ENCODE measurements at regions not wholly inside any gene's neighbourhood (a gene's known extent, or its start where the extent isn't known, plus 50 kb on each side); places are given as distances from the start of the nearest gene placed in this dataset.

DNA sequence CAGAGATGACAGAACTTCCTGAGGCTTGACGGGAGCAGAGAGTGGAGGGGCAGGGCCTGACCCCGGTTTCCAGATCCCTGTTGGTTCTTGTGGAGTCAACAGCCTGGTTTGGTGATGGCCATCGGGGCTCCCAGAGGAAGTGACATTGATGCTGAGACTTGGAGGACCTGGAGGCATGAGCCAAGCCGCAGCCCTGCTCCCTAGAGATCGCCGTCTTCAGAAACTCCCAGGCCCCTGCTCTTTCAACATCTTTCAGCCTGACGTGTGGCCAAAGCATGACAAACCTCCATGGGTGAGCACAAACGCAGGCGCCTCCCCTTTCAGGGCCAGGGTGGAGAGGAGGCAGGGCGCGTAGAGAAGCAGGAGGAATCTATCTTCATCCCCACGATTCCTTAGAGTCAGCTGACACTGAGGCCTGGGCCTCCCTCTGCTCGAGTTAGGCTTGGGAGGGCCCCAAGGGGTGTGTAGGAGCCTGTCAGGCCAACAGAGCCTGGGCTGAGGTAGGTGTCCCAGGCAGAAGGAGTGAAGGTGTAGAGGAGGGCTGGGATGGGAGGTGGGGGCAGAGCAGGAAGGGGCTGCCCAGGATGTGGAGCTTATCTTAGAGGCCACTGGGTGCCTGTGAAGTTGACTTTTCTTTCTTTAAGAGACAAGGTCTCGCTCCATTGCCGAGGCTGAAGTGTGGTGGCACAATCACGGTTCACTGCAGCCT is 56.1 kb upstream of the MED9 start:
- Histone ChIP-seq H3K27ac (ENCODE audit: insufficient read depth, low read length) (peak overlapping the region; percentile 75), H3K4me1 (ENCODE audit: control insufficient read depth, extremely low read depth, insufficient read depth, low read length) (peaks cover 8% of the 10 kb centered on the region), H4K20me1 (ENCODE audit: control insufficient read depth, extremely low read depth, insufficient read depth, low read length) (no peaks in the 10 kb centered on the region), H2AFZ (ENCODE audit: low read length) (peak overlapping the region; percentile 16), H3K4me2 (ENCODE audit: extremely low read depth, insufficient read depth, low read length) (no peak overlapping the region), H3K79me2 (ENCODE audit: control insufficient read depth, insufficient read depth, low read length) (no peaks in the 10 kb centered on the region), H3K9ac (ENCODE audit: insufficient read depth, low read length) (peak overlapping the region; percentile 33), H3K36me3 (ENCODE audit: control insufficient read depth, insufficient read depth, low read length) (no peaks in the 10 kb centered on the region), H3K27me3 (ENCODE audit: control insufficient read depth, insufficient read depth, low read length) (no peaks in the 10 kb centered on the region), H3K9me3 (ENCODE audit: control insufficient read depth, insufficient read depth, low read depth, low read length) (no peaks in the 10 kb centered on the region), H3K4me3 (replicated peaks in 1 of 4; ENCODE audit: control extremely low read depth in 1 of 4, insufficient read depth in 1 of 4, low read depth in 3 of 4, low read length in 4 of 4) (no peak overlapping the region)
- TF ChIP-seq, protein P1, sequence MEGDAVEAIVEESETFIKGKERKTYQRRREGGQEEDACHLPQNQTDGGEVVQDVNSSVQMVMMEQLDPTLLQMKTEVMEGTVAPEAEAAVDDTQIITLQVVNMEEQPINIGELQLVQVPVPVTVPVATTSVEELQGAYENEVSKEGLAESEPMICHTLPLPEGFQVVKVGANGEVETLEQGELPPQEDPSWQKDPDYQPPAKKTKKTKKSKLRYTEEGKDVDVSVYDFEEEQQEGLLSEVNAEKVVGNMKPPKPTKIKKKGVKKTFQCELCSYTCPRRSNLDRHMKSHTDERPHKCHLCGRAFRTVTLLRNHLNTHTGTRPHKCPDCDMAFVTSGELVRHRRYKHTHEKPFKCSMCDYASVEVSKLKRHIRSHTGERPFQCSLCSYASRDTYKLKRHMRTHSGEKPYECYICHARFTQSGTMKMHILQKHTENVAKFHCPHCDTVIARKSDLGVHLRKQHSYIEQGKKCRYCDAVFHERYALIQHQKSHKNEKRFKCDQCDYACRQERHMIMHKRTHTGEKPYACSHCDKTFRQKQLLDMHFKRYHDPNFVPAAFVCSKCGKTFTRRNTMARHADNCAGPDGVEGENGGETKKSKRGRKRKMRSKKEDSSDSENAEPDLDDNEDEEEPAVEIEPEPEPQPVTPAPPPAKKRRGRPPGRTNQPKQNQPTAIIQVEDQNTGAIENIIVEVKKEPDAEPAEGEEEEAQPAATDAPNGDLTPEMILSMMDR (conservative IDR thresholded peaks at IDR 0.05 in 1 of 2, IDR thresholded peaks at IDR 0.05 in 1 of 2; ENCODE audit: low read depth in 1 of 2, low read length in 2 of 2), result no peak
- no peak for TF ChIP-seq EZH2 (IDR thresholded peaks at IDR 0.05; ENCODE audit: low read length, missing control alignments)
- DNase-seq (ENCODE audit: low read depth in 2 of 2), result peak in 1 of 2 donors; percentile 63

DNA sequence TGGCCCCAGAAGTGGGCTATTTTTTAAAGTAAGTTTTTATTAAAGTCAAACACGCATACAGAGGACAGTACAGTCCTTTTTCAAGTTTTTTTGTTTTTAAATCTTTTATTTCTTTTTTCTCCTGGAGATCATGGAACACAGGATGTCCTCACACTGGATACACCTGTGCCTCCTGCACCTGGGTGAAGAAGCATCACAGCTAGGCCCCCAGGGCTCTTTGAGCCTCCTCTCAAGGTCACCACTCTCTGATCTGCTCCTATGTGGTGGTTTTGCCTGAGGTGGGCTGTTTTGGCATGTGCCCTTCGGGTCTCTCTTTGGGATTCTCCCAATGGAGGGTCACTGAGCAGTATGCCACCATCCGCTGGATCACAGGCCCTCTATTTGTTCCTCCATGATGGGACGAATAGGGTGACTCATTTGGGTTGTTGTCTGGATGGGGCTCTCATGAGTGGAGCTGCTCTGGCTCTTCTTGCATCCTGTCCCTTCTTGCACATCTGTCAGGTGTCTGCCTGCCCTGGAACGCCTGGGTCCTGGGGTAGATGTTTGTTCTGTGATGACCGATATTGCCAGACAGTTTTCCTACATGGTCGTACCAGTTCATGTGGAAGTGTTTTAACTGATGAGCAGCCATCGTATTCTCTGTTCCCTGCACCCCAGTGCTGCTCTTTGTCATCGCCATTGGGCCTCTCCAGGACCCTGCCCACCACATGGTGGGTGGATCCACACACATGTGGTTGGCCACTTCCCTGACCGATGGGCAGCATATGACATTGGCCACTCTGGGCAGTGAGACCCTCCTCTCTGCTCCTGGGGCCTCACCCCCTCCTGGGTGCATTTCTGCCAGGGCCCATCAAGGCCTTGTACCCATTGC is 55.2 kb upstream of the MED9 start:
- peaks cover 3% of the 10 kb centered on the region for H3K27me3 ChIP-seq (ENCODE audit: control insufficient read depth, insufficient read depth, low read length)
- H3K9me3 ChIP-seq (ENCODE audit: control insufficient read depth, insufficient read depth, low read depth, low read length), result no peaks in the 10 kb centered on the region
- H3K4me2 ChIP-seq (ENCODE audit: extremely low read depth, insufficient read depth, low read length), result no peak overlapping the region
- no peaks in the 10 kb centered on the region for H4K20me1 ChIP-seq (ENCODE audit: control insufficient read depth, extremely low read depth, insufficient read depth, low read length)
- no peak overlapping the region for H3K9ac ChIP-seq (ENCODE audit: insufficient read depth, low read length)
- H3K27ac ChIP-seq (ENCODE audit: insufficient read depth, low read length), result no peak overlapping the region
- H3K36me3 ChIP-seq (ENCODE audit: control insufficient read depth, insufficient read depth, low read length), result no peaks in the 10 kb centered on the region
- TF ChIP-seq, protein P1 (conservative IDR thresholded peaks at IDR 0.05 in 1 of 2, IDR thresholded peaks at IDR 0.05 in 1 of 2; ENCODE audit: low read depth in 1 of 2, low read length in 2 of 2), result no peak
- no peak for TF ChIP-seq EZH2 (IDR thresholded peaks at IDR 0.05; ENCODE audit: low read length, missing control alignments)
- H2AFZ ChIP-seq (ENCODE audit: low read length), result no peak overlapping the region
- DNase-seq (ENCODE audit: low read depth in 2 of 2), result no peak
- peaks cover 8% of the 10 kb centered on the region for H3K4me1 ChIP-seq (ENCODE audit: control insufficient read depth, extremely low read depth, insufficient read depth, low read length)
- no peak overlapping the region for H3K4me3 ChIP-seq (replicated peaks in 1 of 4; ENCODE audit: control extremely low read depth in 1 of 4, insufficient read depth in 1 of 4, low read depth in 3 of 4, low read length in 4 of 4)
- no peaks in the 10 kb centered on the region for H3K79me2 ChIP-seq (ENCODE audit: control insufficient read depth, insufficient read depth, low read length)

DNA sequence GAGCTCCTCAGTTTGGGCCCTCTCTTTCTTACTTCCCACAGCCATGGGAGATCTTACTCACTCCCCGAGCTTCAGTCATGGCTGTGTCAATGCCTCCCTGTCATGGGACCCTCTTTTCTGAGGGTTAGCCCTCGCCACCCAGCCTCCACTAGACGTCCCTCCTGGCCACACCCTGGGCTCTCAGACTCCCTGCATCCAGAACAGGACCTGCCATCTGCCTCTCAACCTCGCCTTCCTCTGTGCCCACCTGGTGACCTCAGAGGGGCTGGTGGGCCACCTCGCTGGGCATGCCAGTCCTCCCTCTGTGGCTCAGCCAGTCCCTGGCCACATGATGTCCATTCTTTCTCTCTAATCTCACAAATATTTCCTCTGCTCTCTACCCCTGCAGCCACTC is 54.6 kb upstream of the MED9 start:
- Histone ChIP-seq H3K27me3 (ENCODE audit: control insufficient read depth, insufficient read depth, low read length) (peaks cover 3% of the 10 kb centered on the region), H3K9ac (ENCODE audit: insufficient read depth, low read length) (no peak overlapping the region), H3K9me3 (ENCODE audit: control insufficient read depth, insufficient read depth, low read depth, low read length) (no peaks in the 10 kb centered on the region), H3K27ac (ENCODE audit: insufficient read depth, low read length) (no peak overlapping the region), H2AFZ (ENCODE audit: low read length) (no peak overlapping the region), H3K36me3 (ENCODE audit: control insufficient read depth, insufficient read depth, low read length) (no peaks in the 10 kb centered on the region), H3K79me2 (ENCODE audit: control insufficient read depth, insufficient read depth, low read length) (no peaks in the 10 kb centered on the region), H3K4me2 (ENCODE audit: extremely low read depth, insufficient read depth, low read length) (no peak overlapping the region), H4K20me1 (ENCODE audit: control insufficient read depth, extremely low read depth, insufficient read depth, low read length) (no peaks in the 10 kb centered on the region), H3K4me3 (replicated peaks in 1 of 4; ENCODE audit: control extremely low read depth in 1 of 4, insufficient read depth in 1 of 4, low read depth in 3 of 4, low read length in 4 of 4) (no peak overlapping the region), H3K4me1 (ENCODE audit: control insufficient read depth, extremely low read depth, insufficient read depth, low read length) (peaks cover 8% of the 10 kb centered on the region)
- no peak for DNase-seq (ENCODE audit: low read depth in 2 of 2)
- TF ChIP-seq, protein P1 (conservative IDR thresholded peaks at IDR 0.05 in 1 of 2, IDR thresholded peaks at IDR 0.05 in 1 of 2; ENCODE audit: low read depth in 1 of 2, low read length in 2 of 2), result no peak
- no peak for TF ChIP-seq EZH2 (IDR thresholded peaks at IDR 0.05; ENCODE audit: low read length, missing control alignments)

Measured in fibroblast of lung (primary cell).